MCF 10A (cell line): ENCODE measurements at regions not wholly inside any gene's neighbourhood (a gene's known extent, or its start where the extent isn't known, plus 50 kb on each side); places are given as distances from the start of the nearest gene placed in this dataset.

Experiments used
- BruUV-seq: library from RNA; stranded (reverse); fragments of 400-500 nt; replicated peaks from 2 replicates; lab custom pipeline; 2021; lab: Mats Ljungman, UMichigan
- CTCF ChIA-PET: fragments of 300-600 bp; sonication (Branson Sonifier 250); formaldehyde crosslinking; extraction: SDS; loops from one replicate; lab custom pipeline; 2021; ENCODE audit warnings: antibody characterized with exemption, inconsistent platforms; lab: Yijun Ruan, JAX
- POLR2A ChIA-PET: fragments of 300-600, 350-650 bp; sonication (Branson Sonifier 250); formaldehyde crosslinking; extraction: SDS; loops from one replicate; lab custom pipeline; 2020; ENCODE audit warnings: antibody characterized with exemption, inconsistent platforms; lab: Yijun Ruan, JAX
- DNase-seq: peaks from one replicate; pipeline ENCODE4 v3.0.0-alpha.2; 2018; ENCODE audit not compliant: unreplicated experiment
- H3K27ac Mint-ChIP-seq: one replicate; pipeline ENCODE4 v1.8.0; 2022; ENCODE audit warnings: mild to moderate bottlenecking, low read depth, mixed read lengths; ENCODE audit not compliant: unreplicated experiment
- H3K27me3 Mint-ChIP-seq: one replicate; pipeline ENCODE4 v1.8.0; 2022; ENCODE audit warnings: mixed read lengths; ENCODE audit not compliant: insufficient read depth, unreplicated experiment
- H3K36me3 Mint-ChIP-seq: one replicate; pipeline ENCODE4 v1.8.0; 2022; ENCODE audit warnings: mild to moderate bottlenecking, moderate library complexity, mixed read lengths; ENCODE audit not compliant: insufficient read depth, unreplicated experiment
- H3K4me1 Mint-ChIP-seq: one replicate; pipeline ENCODE4 v1.8.0; 2022; ENCODE audit warnings: mixed read lengths; ENCODE audit not compliant: insufficient read depth, unreplicated experiment
- H3K4me3 Mint-ChIP-seq: one replicate; pipeline ENCODE4 v1.8.0; 2022; ENCODE audit warnings: mild to moderate bottlenecking, moderate library complexity, mixed read lengths; ENCODE audit not compliant: unreplicated experiment
- H3K9me3 Mint-ChIP-seq: one replicate; pipeline ENCODE4 v1.8.0; 2022; ENCODE audit warnings: mixed read lengths; ENCODE audit not compliant: unreplicated experiment
- intact Hi-C: fragments of 100-400 bp; cut with micrococcal nuclease; formaldehyde crosslinking; loops from 2 replicates; pipeline ENCODE4 v1.14.1; 2022
- TF ChIP-seq, protein P1 (sequence below): fragments of 200-600 bp; IDR thresholded peaks from one replicate; pipeline ENCODE4 v1.8.0; 2022; ENCODE audit warnings: antibody characterized with exemption, mild to moderate bottlenecking; ENCODE audit not compliant: unreplicated experiment

DNA sequence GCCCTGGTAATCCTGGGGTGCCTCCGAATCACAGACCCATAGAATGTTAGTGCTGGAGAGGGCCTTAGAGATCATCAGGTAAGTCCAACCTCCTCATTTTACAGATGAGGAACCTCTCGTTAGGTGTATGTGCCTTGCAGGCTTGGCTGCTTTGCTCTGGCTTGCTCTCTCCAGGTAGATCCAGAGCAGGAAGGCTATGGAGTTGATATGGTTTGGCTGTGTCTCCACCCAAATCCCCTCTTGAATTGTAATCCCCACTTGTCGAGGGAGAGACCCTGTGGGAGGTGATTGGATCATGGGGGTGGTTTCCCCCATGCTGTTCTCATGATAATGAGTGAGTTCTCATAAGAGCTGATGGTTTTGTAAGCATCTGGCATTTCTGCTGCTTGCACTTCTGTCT is 186.0 kb upstream of the PLXNA2 start:
- H3K27me3 Mint-ChIP-seq = no peaks in the 10 kb centered on the region
- H3K27ac Mint-ChIP-seq = no peak overlapping the region
- BruUV-seq = no TSS peak
- CTCF ChIA-PET = no interaction called here
- intact Hi-C loops = no loop called here
- no peaks in the 10 kb centered on the region for H3K9me3 Mint-ChIP-seq
- no peaks in the 10 kb centered on the region for H3K36me3 Mint-ChIP-seq
- peaks cover 8% of the 10 kb centered on the region for H3K4me1 Mint-ChIP-seq
- TF ChIP-seq, protein P1, sequence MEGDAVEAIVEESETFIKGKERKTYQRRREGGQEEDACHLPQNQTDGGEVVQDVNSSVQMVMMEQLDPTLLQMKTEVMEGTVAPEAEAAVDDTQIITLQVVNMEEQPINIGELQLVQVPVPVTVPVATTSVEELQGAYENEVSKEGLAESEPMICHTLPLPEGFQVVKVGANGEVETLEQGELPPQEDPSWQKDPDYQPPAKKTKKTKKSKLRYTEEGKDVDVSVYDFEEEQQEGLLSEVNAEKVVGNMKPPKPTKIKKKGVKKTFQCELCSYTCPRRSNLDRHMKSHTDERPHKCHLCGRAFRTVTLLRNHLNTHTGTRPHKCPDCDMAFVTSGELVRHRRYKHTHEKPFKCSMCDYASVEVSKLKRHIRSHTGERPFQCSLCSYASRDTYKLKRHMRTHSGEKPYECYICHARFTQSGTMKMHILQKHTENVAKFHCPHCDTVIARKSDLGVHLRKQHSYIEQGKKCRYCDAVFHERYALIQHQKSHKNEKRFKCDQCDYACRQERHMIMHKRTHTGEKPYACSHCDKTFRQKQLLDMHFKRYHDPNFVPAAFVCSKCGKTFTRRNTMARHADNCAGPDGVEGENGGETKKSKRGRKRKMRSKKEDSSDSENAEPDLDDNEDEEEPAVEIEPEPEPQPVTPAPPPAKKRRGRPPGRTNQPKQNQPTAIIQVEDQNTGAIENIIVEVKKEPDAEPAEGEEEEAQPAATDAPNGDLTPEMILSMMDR = no peak
- POLR2A ChIA-PET = no interaction called here
- no peak for DNase-seq
- H3K4me3 Mint-ChIP-seq = no peak overlapping the region

DNA sequence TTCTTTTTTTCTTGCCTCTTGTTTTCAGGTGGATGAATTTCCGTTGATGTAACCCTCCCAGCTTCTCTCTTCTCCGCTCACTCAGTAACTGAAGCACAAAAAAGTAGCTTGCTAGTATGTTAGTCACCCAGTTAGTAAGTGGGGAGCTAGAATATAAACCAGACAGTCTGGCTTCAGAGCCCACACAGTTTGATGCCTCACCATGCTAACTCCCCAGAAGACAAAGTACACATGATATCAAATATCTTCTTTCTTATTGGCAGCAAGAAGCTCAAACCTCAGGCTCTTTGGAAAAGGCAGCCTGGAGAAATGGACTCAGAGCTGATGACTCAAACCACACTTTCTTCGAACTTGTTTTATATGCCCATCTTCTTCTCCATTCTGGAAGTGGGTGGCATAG is 187.5 kb upstream of the PLXNA2 start:
- CTCF ChIA-PET = interaction anchor here (0.5 to 3.3 kb wide), 4 partner anchors 8 to 839 kb away, joined by 3 to 16 read pairs (median 3); no protein-coding TSS in a partner anchor
- Mint-ChIP-seq H3K27me3 (no peaks in the 10 kb centered on the region), H3K27ac (no peak overlapping the region), H3K4me3 (no peak overlapping the region), H3K4me1 (peaks cover 8% of the 10 kb centered on the region), H3K9me3 (no peaks in the 10 kb centered on the region), H3K36me3 (no peaks in the 10 kb centered on the region)
- POLR2A ChIA-PET = interaction anchor here (0.7 to 1.4 kb wide), 4 partner anchors 11 to 620 kb away, joined by 3 to 4 read pairs (median 3); no protein-coding TSS in a partner anchor
- intact Hi-C loops = no loop called here
- TF ChIP-seq, protein P1 = no peak
- BruUV-seq = no TSS peak
- peak; percentile 71 for DNase-seq

- no peak for DNase-seq
- Mint-ChIP-seq H3K9me3 (no peaks in the 10 kb centered on the region), H3K4me3 (no peak overlapping the region), H3K27ac (no peak overlapping the region), H3K36me3 (no peaks in the 10 kb centered on the region), H3K4me1 (peaks cover 8% of the 10 kb centered on the region), H3K27me3 (no peaks in the 10 kb centered on the region)
- TF ChIP-seq, protein P1 = no peak
- POLR2A ChIA-PET = interaction anchor here (0.7 to 1.4 kb wide), 3 partner anchors 14 to 136 kb away, joined by 3 read pairs; no protein-coding TSS in a partner anchor
- CTCF ChIA-PET = interaction anchor here (0.5 to 3.3 kb wide), 4 partner anchors 9 to 838 kb away, joined by 3 to 16 read pairs (median 3); no protein-coding TSS in a partner anchor
- BruUV-seq = no TSS peak
- intact Hi-C loops = no loop called here
Observed at GRCh38 chr1:208432346-208432745, 188.2 kb upstream of the PLXNA2 start.

GRCh38 chr1:208433086-208433485 is 188.9 kb upstream of the PLXNA2 start:
- Mint-ChIP-seq H3K27ac (no peak overlapping the region), H3K27me3 (no peaks in the 10 kb centered on the region), H3K9me3 (no peaks in the 10 kb centered on the region), H3K36me3 (no peaks in the 10 kb centered on the region), H3K4me3 (no peak overlapping the region), H3K4me1 (peaks cover 8% of the 10 kb centered on the region)
- CTCF ChIA-PET = interaction anchor here (3.3 kb wide), 1 partner anchor 9 kb away, joined by 16 read pairs; no protein-coding TSS in a partner anchor
- POLR2A ChIA-PET = interaction anchor here (0.7 kb wide), 1 partner anchor 127 kb away, joined by 3 read pairs; no protein-coding TSS in a partner anchor
- peak; percentile 64 for DNase-seq
- no TSS peak for BruUV-seq
- intact Hi-C loops = no loop called here
- TF ChIP-seq, protein P1 = no peak
